ENCODE measurements at regions not wholly inside any gene's neighbourhood (a gene's known extent, or its start where the extent isn't known, plus 50 kb on each side); places are given as distances from the start of the nearest gene placed in this dataset.
"Not testable (repeated sequence)": the region's sequence is repeated elsewhere in the genome, so short reads cannot be mapped to it uniquely, and the experiment has no call there.

GRCh38 chr21:6158171-6158570, 4363.2 kb upstream of the TPTE start:
- H3K4me1 ChIP-seq; H3K4me3 ChIP-seq; intact Hi-C loops (cut with DNase I; ENCODE audit: low total_unique reads); in situ Hi-C loops (cut with MboI; ENCODE audit: low pct_ligation_motif_present in 1 of 4, low pct_unique_long_range_greater_than_20kb in 1 of 4, low sequenced_read_pairs in 3 of 4); H3K36me3 ChIP-seq; DNase-seq; H3K27ac ChIP-seq; H3K27me3 ChIP-seq; H3K9me3 ChIP-seq: not testable (repeated sequence)
- WGBS, 2 donors (ENCODE audit: low coverage in 1 of 2) = no CpG with 5 or more reads among the region's 9 CpGs

Small RNA genes in the stretch of these regions (small RNA-seq; reads per million reads assigned to genes)
- 0 reads per million in 4 donors for gene CU639417.2
